CD14-positive monocyte (primary cell): ENCODE measurements at regions not wholly inside any gene's neighbourhood (a gene's known extent, or its start where the extent isn't known, plus 50 kb on each side); places are given as distances from the start of the nearest gene placed in this dataset.

Experiments
- DNase-seq, 3 donors: peaks; one replicate each; pipeline ENCODE4 v3.0.0-alpha.2; 2011 to 2022
- H2AFZ ChIP-seq: 2 replicates; pipeline ENCODE4 v1.6.0; 2012; ENCODE audit warnings: mild to moderate bottlenecking, low read depth, low read length, inconsistent platforms; ENCODE audit not compliant: insufficient read depth, poor library complexity, severe bottlenecking
- H3K27ac ChIP-seq, 2 donors: 1 replicate in 1 of 2; 2 replicates in 1 of 2; pipeline ENCODE4 v1.5.1; 2012 to 2013; ENCODE audit warnings: low read length in 2 of 2, control low read depth in 1 of 2, inconsistent platforms in 1 of 2, low read depth in 1 of 2, mild to moderate bottlenecking in 1 of 2
- H3K27me3 ChIP-seq, 2 donors: one replicate each; pipeline versions ENCODE4 v1.6.0 to v1.6.1; 2011 to 2013; ENCODE audit warnings: low read length in 2 of 2; ENCODE audit not compliant: control insufficient read depth in 2 of 2, insufficient read depth in 2 of 2
- H3K36me3 ChIP-seq, 2 donors: replicated peaks in 1 of 2; 1 replicate in 1 of 2; 2 replicates in 1 of 2; pipeline versions ENCODE4 v1.5.1 to v1.6.1; 2012 to 2013; ENCODE audit warnings: low read length in 2 of 2, control low read depth in 1 of 2, inconsistent platforms in 1 of 2, mild to moderate bottlenecking in 1 of 2; ENCODE audit not compliant: insufficient read depth in 2 of 2, control insufficient read depth in 1 of 2
- H3K4me1 ChIP-seq, 2 donors: 1 replicate in 1 of 2; 2 replicates in 1 of 2; pipeline versions ENCODE4 v1.5.1 to v1.6.1; 2012 to 2013; ENCODE audit warnings: low read length in 2 of 2, control low read depth in 1 of 2, inconsistent platforms in 1 of 2, mild to moderate bottlenecking in 1 of 2, moderate library complexity in 1 of 2; ENCODE audit not compliant: insufficient read depth in 2 of 2, control insufficient read depth in 1 of 2
- H3K4me2 ChIP-seq: replicated peaks from 2 replicates; pipeline ENCODE3; 2012; ENCODE audit warnings: low read length, moderate library complexity, mild to moderate bottlenecking; ENCODE audit not compliant: poor library complexity, severe bottlenecking; ENCODE audit errors: extremely low read depth
- H3K4me3 ChIP-seq, 3 experiments: fragments of 200-600 bp in 1 of 3; sonication (generic) in 1 of 3; replicated peaks in 1 of 3; 1 replicate in 2 of 3; 2 replicates in 1 of 3; pipeline ENCODE4 v1.5.1; 2011 to 2013; ENCODE audit warnings: low read length in 3 of 3, mild to moderate bottlenecking in 3 of 3, control low read depth in 2 of 3, low read depth in 2 of 3, inconsistent platforms in 1 of 3, moderate library complexity in 1 of 3
- H3K79me2 ChIP-seq: 2 replicates; pipeline ENCODE4 v1.6.0; 2012; ENCODE audit warnings: mild to moderate bottlenecking, control low read depth, inconsistent platforms, low read length, moderate library complexity; ENCODE audit not compliant: insufficient read depth
- H3K9ac ChIP-seq: 2 replicates; pipeline ENCODE4 v1.6.0; 2017; ENCODE audit warnings: low read length, mild to moderate bottlenecking; ENCODE audit not compliant: insufficient read depth, poor library complexity, severe bottlenecking
- H3K9me3 ChIP-seq, 2 donors: replicated peaks in 1 of 2; 1 replicate in 1 of 2; 2 replicates in 1 of 2; pipeline versions ENCODE4 v1.5.1 to v1.6.1; 2012 to 2013; ENCODE audit warnings: low read length in 2 of 2, control low read depth in 1 of 2; ENCODE audit not compliant: control insufficient read depth in 1 of 2, insufficient read depth in 1 of 2
- H4K20me1 ChIP-seq: 2 replicates; pipeline ENCODE4 v1.6.0; 2012; ENCODE audit warnings: mild to moderate bottlenecking, low read length, control low read depth, moderate library complexity; ENCODE audit not compliant: insufficient read depth
- H3K27ac Mint-ChIP-seq, 7 donors: one replicate each; pipeline ENCODE4 v1.8.0; 2020; ENCODE audit warnings: mild to moderate bottlenecking in 7 of 7, mixed read lengths in 7 of 7, moderate library complexity in 6 of 7, inconsistent platforms in 2 of 7
- H3K27me3 Mint-ChIP-seq, 3 donors: one replicate each; pipeline ENCODE4 v1.8.0; 2021 to 2022; ENCODE audit warnings: low read depth in 3 of 3, mild to moderate bottlenecking in 3 of 3, mixed read lengths in 3 of 3, moderate library complexity in 3 of 3, inconsistent platforms in 1 of 3
- H3K36me3 Mint-ChIP-seq, 2 donors: one replicate each; pipeline ENCODE4 v1.8.0; 2020; ENCODE audit warnings: mixed read lengths in 2 of 2, inconsistent platforms in 1 of 2, mild to moderate bottlenecking in 1 of 2
- H3K4me1 Mint-ChIP-seq: one replicate; pipeline ENCODE4 v1.8.0; 2020; ENCODE audit warnings: mild to moderate bottlenecking, mixed read lengths
- H3K4me3 Mint-ChIP-seq, 2 donors: one replicate each; pipeline ENCODE4 v1.8.0; 2020; ENCODE audit warnings: mild to moderate bottlenecking in 2 of 2, mixed read lengths in 2 of 2, moderate library complexity in 1 of 2
- H3K9me3 Mint-ChIP-seq, 7 donors: one replicate each; pipeline ENCODE4 v1.8.0; 2020 to 2022; ENCODE audit warnings: mixed read lengths in 7 of 7, mild to moderate bottlenecking in 6 of 7, moderate library complexity in 6 of 7, inconsistent platforms in 2 of 7
- WGBS: methylation state at CpG from one replicate; pipeline ENCODE4 v1.1.5; 2013; ENCODE audit warnings: missing lambda C conversion rate; ENCODE audit not compliant: insufficient coverage; 5-methylcytosine and 5-hydroxymethylcytosine counted together
- intact Hi-C, 2 donors: fragments of 100-400 bp; cut with micrococcal nuclease; formaldehyde crosslinking; loops; one replicate each; pipeline versions ENCODE4 v1.15.0 to v1.15.1; 2023
- TF ChIP-seq, protein P1 (sequence below): fragments of 200-600 bp; IDR thresholded peaks from one replicate; pipeline ENCODE4 v1.8.0; 2022; ENCODE audit warnings: antibody characterized with exemption, mild to moderate bottlenecking

DNA sequence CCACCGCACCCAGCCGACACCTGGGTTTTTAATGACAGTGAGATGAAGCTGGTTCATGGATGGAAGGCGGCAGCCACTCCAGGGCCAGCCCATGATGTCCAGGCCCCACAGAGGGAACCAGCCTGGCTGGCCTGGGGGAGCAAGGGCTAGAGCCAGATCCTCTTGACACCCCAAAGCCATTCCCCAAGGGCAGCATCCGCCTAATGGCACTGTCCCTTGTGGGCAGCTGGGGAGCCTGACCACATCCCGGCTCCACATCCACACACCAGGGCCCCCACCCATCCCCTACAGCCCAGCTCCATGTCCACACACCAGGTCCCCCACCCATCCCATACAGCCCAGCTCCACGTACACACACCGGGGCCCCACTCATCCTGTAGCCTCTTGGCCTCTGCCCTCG, 53.3 kb upstream of the ACSF3 start:
- H2AFZ ChIP-seq, result no peak overlapping the region

DNA sequence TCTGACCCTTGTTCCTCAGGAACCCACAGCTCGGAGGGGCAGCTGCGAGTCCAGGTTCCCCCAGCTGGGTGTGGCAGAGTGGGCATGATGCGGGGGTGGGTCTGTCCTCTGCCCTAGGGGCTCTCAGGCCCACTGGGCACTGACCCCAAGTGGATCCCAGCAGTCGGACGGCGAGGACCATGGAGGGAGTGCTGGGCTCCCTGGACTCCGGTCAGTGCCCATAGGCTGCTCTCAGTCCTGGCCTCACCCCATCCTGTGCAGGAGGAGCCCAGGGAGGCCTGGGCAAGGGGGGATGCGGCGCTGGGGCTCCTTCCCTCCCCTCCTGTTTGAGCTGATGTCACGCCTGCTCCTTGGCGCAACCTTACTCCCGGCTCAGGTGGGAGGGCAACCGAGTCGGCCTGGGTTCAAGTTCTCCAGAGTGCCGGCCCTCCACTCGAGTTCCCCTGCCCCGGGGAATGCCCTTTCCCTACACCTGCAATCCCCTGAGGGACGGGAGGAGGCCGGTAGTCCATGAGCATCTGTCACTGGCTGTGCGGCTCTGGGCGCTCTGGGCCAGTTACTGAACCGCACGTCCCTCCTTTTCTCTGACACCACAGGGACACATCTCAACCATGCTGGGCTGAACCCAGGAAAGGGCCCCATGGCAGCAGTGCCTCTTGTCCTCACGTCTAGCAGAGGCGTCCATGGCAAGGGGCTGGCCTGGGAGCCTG, 52.6 kb upstream of the ACSF3 start:
- Histone ChIP-seq H3K9ac (no peak overlapping the region), H3K36me3 (no peaks in the 10 kb centered on the region), H3K4me1 (no peaks in the 10 kb centered on the region), H3K4me3 (no peak overlapping the region), H3K27me3 (peaks cover 0 to 4% of the 10 kb centered on the region in 2 donors), H4K20me1 (no peaks in the 10 kb centered on the region), H3K9me3 (no peaks in the 10 kb centered on the region), H3K79me2 (no peaks in the 10 kb centered on the region), H2AFZ (no peak overlapping the region), H3K4me2 (no peak overlapping the region), H3K27ac (no peak overlapping the region)
- Mint-ChIP-seq H3K4me3 (no peak overlapping the region), H3K27me3 (peaks cover 10 to 21% (median 19%) of the 10 kb centered on the region in 3 donors), H3K27ac (no peak overlapping the region), H3K36me3 (no peaks in the 10 kb centered on the region), H3K9me3 (peaks cover 0 to 3% (median 0%) of the 10 kb centered on the region in 7 donors), H3K4me1 (no peaks in the 10 kb centered on the region)
- intact Hi-C loops, result no loop called here
- DNase-seq, result no peak
- TF ChIP-seq, protein P1, sequence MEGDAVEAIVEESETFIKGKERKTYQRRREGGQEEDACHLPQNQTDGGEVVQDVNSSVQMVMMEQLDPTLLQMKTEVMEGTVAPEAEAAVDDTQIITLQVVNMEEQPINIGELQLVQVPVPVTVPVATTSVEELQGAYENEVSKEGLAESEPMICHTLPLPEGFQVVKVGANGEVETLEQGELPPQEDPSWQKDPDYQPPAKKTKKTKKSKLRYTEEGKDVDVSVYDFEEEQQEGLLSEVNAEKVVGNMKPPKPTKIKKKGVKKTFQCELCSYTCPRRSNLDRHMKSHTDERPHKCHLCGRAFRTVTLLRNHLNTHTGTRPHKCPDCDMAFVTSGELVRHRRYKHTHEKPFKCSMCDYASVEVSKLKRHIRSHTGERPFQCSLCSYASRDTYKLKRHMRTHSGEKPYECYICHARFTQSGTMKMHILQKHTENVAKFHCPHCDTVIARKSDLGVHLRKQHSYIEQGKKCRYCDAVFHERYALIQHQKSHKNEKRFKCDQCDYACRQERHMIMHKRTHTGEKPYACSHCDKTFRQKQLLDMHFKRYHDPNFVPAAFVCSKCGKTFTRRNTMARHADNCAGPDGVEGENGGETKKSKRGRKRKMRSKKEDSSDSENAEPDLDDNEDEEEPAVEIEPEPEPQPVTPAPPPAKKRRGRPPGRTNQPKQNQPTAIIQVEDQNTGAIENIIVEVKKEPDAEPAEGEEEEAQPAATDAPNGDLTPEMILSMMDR, result no peak
- WGBS, result 95% methylated on average over 24 of the region's 25 CpGs

More for the DNA sequence above, 53.3 kb upstream of the ACSF3 start:
- peaks cover 0 to 3% (median 0%) of the 10 kb centered on the region in 7 donors for H3K9me3 Mint-ChIP-seq
- no peak overlapping the region for H3K27ac Mint-ChIP-seq
- H3K27me3 ChIP-seq, result peaks cover 0 to 4% of the 10 kb centered on the region in 2 donors
- intact Hi-C loops, result no loop called here
- peaks cover 10 to 23% (median 18%) of the 10 kb centered on the region in 3 donors for H3K27me3 Mint-ChIP-seq
- no peak overlapping the region for H3K4me3 Mint-ChIP-seq
- TF ChIP-seq, protein P1, result no peak
- H3K79me2 ChIP-seq, result no peaks in the 10 kb centered on the region
- 99% methylated on average over 5 of the region's 8 CpGs for WGBS
- no peaks in the 10 kb centered on the region for H3K9me3 ChIP-seq
- no peaks in the 10 kb centered on the region for H3K4me1 ChIP-seq
- no peaks in the 10 kb centered on the region for H3K4me1 Mint-ChIP-seq
- H3K36me3 ChIP-seq, result no peaks in the 10 kb centered on the region
- no peak overlapping the region for H3K4me2 ChIP-seq
- no peak overlapping the region for H3K27ac ChIP-seq
- no peaks in the 10 kb centered on the region for H4K20me1 ChIP-seq
- H3K9ac ChIP-seq, result no peak overlapping the region
- DNase-seq, result no peak
- no peak overlapping the region for H3K4me3 ChIP-seq
- H3K36me3 Mint-ChIP-seq, result no peaks in the 10 kb centered on the region
